Sigmoid colon (tissue), 6 donors: ENCODE measurements at regions not wholly inside any gene's neighbourhood (a gene's known extent, or its start where the extent isn't known, plus 50 kb on each side); places are given as distances from the start of the nearest gene placed in this dataset.
"Not testable (repeated sequence)": the region's sequence is repeated elsewhere in the genome, so short reads cannot be mapped to it uniquely, and the experiment has no call there.

Experiments
- DNase-seq: peaks from one replicate; pipeline ENCODE4 v3.0.0-alpha.2; 2019
- H3K27ac ChIP-seq, 4 donors: fragments of 200-600 bp; sonication (generic); one replicate each; pipeline ENCODE4 v1.5.1; 2016 to 2019; ENCODE audit warnings: mild to moderate bottlenecking in 1 of 4
- H3K27me3 ChIP-seq, 3 donors: fragments of 200-600 bp; sonication (generic); one replicate each; pipeline ENCODE4 v1.5.1; 2019; ENCODE audit warnings: mild to moderate bottlenecking in 1 of 3
- H3K36me3 ChIP-seq, 4 donors: fragments of 200-600 bp; sonication (generic); one replicate each; pipeline ENCODE4 v1.5.1; 2016 to 2019
- H3K4me1 ChIP-seq, 4 donors: fragments of 200-600 bp; sonication (generic); one replicate each; pipeline ENCODE4 v1.5.1; 2017 to 2019
- H3K4me3 ChIP-seq, 4 donors: fragments of 200-600 bp; sonication (generic); one replicate each; pipeline ENCODE4 v1.5.1; 2017 to 2019; ENCODE audit warnings: mild to moderate bottlenecking in 2 of 4, moderate library complexity in 1 of 4
- H3K9me3 ChIP-seq, 4 donors: fragments of 200-600 bp in 3 of 4; sonication (generic) in 3 of 4; one replicate each; pipeline versions ENCODE4 v1.5.1 to v1.6.1; 2013 to 2019
- EP300 ChIP-seq, 4 donors: sonication (generic); formaldehyde crosslinking; IDR thresholded peaks; one replicate each; pipeline ENCODE4 v1.6.1; 2017; ENCODE audit warnings: antibody characterized with exemption in 4 of 4
- POLR2A ChIP-seq, 2 donors: fragments of 450-650 bp; IDR thresholded peaks; one replicate each; pipeline ENCODE4 v1.6.1; 2016; ENCODE audit warnings: antibody characterized with exemption in 2 of 2, mild to moderate bottlenecking in 2 of 2, moderate library complexity in 2 of 2
- POLR2AphosphoS5 ChIP-seq, 4 donors: sonication (generic); formaldehyde crosslinking; IDR thresholded peaks; one replicate each; pipeline ENCODE4 v1.6.1; 2017; ENCODE audit warnings: antibody characterized with exemption in 4 of 4
- WGBS, 2 donors: extraction: QIAGEN DNeasy Blood & Tissue Kit; methylation state at CpG; one replicate each; pipeline ENCODE4 v1.1.7; 2013; 5-methylcytosine and 5-hydroxymethylcytosine counted together
- intact Hi-C: fragments of 100-400 bp; cut with DNase I; formaldehyde crosslinking; loops from one replicate; pipeline ENCODE4 v1.15.1; 2023
- small RNA-seq, 3 donors: library from RNA; depleted of rRNA; stranded (forward); fragments of <200 nt; gene quantifications; one replicate each; pipeline ENCODE3, GENCODE V24; 2016
- TF ChIP-seq, protein P1 (sequence below), 4 experiments: fragments of 450-650 bp in 3 of 4; fragments of 200-600 bp in 1 of 4; IDR thresholded peaks; one replicate each; pipeline ENCODE4 v1.5.1; 2016 to 2019; ENCODE audit warnings: antibody characterized with exemption in 4 of 4, mild to moderate bottlenecking in 3 of 4, moderate library complexity in 2 of 4
- donor health status: healthy with polysubstance abuse.
- donor health status: healthy.

DNA sequence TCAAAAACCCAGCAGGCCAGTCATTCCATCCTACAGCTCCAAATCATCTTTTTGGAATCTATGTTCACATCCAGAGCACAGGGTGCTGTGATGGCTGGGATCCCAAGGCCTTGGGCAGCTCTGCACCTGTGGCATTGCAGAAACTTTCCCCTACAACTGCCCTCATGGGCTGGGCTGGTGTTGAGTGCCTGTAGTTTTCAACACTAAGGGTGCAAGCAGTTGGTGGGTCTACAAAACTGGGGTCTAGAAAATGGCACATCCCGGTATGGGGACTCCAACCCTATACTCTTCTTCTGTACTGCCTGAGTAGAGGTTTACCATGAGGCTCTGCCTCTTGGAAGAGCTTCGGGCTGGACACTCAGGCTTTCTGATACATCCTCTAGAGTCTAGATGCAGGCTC is 95.2 kb upstream of the TEKT4 start:
- Histone ChIP-seq H3K4me3 (no peak overlapping the region), H3K27ac (no peak overlapping the region), H3K27me3 (no peaks in the 10 kb centered on the region), H3K9me3 (no peaks in the 10 kb centered on the region), H3K36me3 (no peaks in the 10 kb centered on the region), H3K4me1 (no peaks in the 10 kb centered on the region)
- 78 to 81% methylated on average over 2 of the region's 2 CpGs for WGBS, 2 donors
- intact Hi-C loops = no loop called here
- DNase-seq = no peak
- TF ChIP-seq EP300 (IDR thresholded peaks at IDR 0.05) (no peak), POLR2A (IDR thresholded peaks at IDR 0.05) (no peak), POLR2AphosphoS5 (IDR thresholded peaks at IDR 0.05) (no peak)
- TF ChIP-seq, protein P1, sequence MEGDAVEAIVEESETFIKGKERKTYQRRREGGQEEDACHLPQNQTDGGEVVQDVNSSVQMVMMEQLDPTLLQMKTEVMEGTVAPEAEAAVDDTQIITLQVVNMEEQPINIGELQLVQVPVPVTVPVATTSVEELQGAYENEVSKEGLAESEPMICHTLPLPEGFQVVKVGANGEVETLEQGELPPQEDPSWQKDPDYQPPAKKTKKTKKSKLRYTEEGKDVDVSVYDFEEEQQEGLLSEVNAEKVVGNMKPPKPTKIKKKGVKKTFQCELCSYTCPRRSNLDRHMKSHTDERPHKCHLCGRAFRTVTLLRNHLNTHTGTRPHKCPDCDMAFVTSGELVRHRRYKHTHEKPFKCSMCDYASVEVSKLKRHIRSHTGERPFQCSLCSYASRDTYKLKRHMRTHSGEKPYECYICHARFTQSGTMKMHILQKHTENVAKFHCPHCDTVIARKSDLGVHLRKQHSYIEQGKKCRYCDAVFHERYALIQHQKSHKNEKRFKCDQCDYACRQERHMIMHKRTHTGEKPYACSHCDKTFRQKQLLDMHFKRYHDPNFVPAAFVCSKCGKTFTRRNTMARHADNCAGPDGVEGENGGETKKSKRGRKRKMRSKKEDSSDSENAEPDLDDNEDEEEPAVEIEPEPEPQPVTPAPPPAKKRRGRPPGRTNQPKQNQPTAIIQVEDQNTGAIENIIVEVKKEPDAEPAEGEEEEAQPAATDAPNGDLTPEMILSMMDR (IDR thresholded peaks at IDR 0.05) = no peak

GRCh38 chr2:94785105-94785504 is 86.1 kb upstream of the TEKT4 start:
- H3K9me3 ChIP-seq, H3K4me1 ChIP-seq, H3K27ac ChIP-seq, H3K36me3 ChIP-seq, H3K4me3 ChIP-seq, H3K27me3 ChIP-seq, DNase-seq, intact Hi-C loops: not testable (repeated sequence)
- 20 to 59% methylated on average over 3 of the region's 3 CpGs for WGBS, 2 donors

DNA sequence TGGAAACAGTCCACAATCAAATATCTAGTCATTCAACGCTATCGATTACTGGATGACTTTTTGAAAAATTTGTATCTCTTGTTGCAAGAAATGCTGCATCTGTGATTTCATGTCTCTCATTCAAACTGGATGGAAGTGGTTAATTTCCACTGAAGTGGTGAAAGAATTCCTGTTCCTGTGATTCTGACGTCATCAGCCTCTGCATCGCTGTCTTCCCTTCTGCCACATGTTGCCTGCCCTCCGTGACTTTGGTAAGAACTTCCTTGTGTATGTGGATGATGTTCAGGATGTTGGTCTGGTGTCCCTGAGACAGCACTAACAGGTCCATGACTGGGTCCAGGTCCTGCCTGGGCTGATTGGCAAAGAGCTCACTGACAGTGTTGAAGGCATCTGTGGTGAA is 84.8 kb upstream of the TEKT4 start:
- H3K27ac ChIP-seq, H3K4me1 ChIP-seq, DNase-seq, intact Hi-C loops, H3K9me3 ChIP-seq, H3K36me3 ChIP-seq, H3K27me3 ChIP-seq, H3K4me3 ChIP-seq: not testable (repeated sequence)
- 86% methylated on average over 5 of the region's 5 CpGs for WGBS, 2 donors

GRCh38 chr2:94790169-94790568 is 81.1 kb upstream of the TEKT4 start:
- H3K4me3 ChIP-seq, H3K36me3 ChIP-seq, H3K9me3 ChIP-seq, H3K27ac ChIP-seq, H3K4me1 ChIP-seq, H3K27me3 ChIP-seq, intact Hi-C loops, DNase-seq: not testable (repeated sequence)
- WGBS, 2 donors = 94 to 99% methylated on average over 2 of the region's 2 CpGs

DNA sequence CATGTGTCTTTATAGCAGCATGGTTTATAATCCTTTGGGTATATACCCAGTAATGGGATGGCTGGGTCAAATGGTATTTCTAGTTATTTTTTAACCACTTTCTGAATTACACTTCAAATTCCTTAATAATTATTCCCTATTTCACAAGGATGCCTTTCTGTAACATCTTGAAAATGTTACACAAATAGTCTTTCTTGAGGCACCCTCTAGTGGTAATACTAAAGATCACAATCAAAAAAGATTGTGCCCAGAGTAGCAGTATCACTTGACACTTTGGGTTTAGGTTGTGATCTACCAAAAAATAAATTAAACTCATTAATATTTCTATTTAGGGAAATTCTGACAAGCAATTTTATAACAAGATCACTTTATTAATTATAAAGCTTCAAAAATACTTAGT is 74.0 kb upstream of the TEKT4 start:
- TF ChIP-seq, protein P1 (IDR thresholded peaks at IDR 0.05) = peak in 1 of 4 experiments; percentile 17
- H3K9me3 ChIP-seq, H3K4me1 ChIP-seq, H3K36me3 ChIP-seq, DNase-seq, H3K27me3 ChIP-seq, intact Hi-C loops, H3K4me3 ChIP-seq, H3K27ac ChIP-seq: not testable (repeated sequence)

Small RNA genes lying in the stretch of these regions (small RNA-seq; reads per million reads assigned to genes)
- gene CNN2P11 = 0 reads per million in 3 donors
